Stomach (tissue), 4 donors: ENCODE measurements at regions not wholly inside any gene's neighbourhood (a gene's known extent, or its start where the extent isn't known, plus 50 kb on each side); places are given as distances from the start of the nearest gene placed in this dataset.
"Not testable (repeated sequence)": the region's sequence is repeated elsewhere in the genome, so short reads cannot be mapped to it uniquely, and the experiment has no call there.

Source experiments
- POLR2A ChIP-seq, 4 donors: fragments of 450-650 bp; IDR thresholded peaks; one replicate each; pipeline ENCODE4 v1.6.1; 2016; ENCODE audit warnings: antibody characterized with exemption in 4 of 4, control low read depth in 2 of 4, mild to moderate bottlenecking in 1 of 4, moderate library complexity in 1 of 4
- POLR2AphosphoS5 ChIP-seq, 3 donors: sonication (generic); formaldehyde crosslinking; IDR thresholded peaks; one replicate each; pipeline ENCODE4 v1.6.1; 2016; ENCODE audit warnings: antibody characterized with exemption in 3 of 3
- TF ChIP-seq, protein P1 (sequence below), 7 experiments: fragments of 450-650 bp in 4 of 7; fragments of 200-600 bp in 3 of 7; sonication (generic) in 3 of 7; IDR thresholded peaks; one replicate each; pipeline ENCODE4 v1.5.1; 2016 to 2019; ENCODE audit warnings: antibody characterized with exemption in 7 of 7, control low read depth in 2 of 7, mild to moderate bottlenecking in 1 of 7

DNA sequence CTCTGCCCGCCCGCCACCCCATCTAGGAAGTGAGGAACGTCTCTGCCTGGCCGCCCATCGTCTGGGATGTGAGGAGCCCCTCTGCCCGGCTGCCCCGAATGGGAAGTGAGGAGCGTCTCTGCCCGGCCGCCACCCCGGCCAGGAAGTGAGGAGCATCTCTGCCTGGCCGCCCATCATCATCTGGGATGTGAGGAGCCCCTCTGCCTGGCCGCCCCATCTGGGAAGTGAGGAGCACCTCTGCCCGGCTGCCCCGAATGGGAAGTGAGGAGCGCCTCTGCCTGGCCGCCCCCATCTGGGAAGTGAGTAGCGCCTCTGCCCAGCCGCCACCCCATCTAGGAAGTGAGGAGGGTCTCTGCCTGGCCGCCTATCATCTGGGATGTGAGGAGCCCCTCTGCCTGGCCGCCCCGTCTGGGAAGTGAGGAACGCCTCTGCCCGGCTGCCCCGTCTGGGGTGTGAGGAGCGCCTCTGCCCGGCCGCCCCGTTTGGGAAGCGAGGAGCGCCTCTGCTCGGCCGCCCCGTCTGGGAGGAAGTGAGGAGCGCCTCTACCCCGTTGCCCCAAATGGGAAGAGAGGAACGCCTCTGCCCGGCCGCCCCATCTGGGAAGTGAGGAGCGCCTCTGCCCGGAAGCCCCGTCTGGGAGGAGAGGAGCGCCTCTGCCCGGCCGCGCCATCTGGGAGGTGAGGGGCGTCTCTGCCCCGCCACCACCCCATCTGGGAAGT, 113.8 kb upstream of the CES5A start:
- not testable (repeated sequence) for TF ChIP-seq POLR2A, POLR2AphosphoS5 (IDR thresholded peaks at IDR 0.05)
- TF ChIP-seq, protein P1, sequence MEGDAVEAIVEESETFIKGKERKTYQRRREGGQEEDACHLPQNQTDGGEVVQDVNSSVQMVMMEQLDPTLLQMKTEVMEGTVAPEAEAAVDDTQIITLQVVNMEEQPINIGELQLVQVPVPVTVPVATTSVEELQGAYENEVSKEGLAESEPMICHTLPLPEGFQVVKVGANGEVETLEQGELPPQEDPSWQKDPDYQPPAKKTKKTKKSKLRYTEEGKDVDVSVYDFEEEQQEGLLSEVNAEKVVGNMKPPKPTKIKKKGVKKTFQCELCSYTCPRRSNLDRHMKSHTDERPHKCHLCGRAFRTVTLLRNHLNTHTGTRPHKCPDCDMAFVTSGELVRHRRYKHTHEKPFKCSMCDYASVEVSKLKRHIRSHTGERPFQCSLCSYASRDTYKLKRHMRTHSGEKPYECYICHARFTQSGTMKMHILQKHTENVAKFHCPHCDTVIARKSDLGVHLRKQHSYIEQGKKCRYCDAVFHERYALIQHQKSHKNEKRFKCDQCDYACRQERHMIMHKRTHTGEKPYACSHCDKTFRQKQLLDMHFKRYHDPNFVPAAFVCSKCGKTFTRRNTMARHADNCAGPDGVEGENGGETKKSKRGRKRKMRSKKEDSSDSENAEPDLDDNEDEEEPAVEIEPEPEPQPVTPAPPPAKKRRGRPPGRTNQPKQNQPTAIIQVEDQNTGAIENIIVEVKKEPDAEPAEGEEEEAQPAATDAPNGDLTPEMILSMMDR (IDR thresholded peaks at IDR 0.05): not testable (repeated sequence)
